ENCODE measurements at regions not wholly inside any gene's neighbourhood (a gene's known extent, or its start where the extent isn't known, plus 50 kb on each side); places are given as distances from the start of the nearest gene placed in this dataset.
"Not testable (repeated sequence)": the region's sequence is repeated elsewhere in the genome, so short reads cannot be mapped to it uniquely, and the experiment has no call there.

DNA sequence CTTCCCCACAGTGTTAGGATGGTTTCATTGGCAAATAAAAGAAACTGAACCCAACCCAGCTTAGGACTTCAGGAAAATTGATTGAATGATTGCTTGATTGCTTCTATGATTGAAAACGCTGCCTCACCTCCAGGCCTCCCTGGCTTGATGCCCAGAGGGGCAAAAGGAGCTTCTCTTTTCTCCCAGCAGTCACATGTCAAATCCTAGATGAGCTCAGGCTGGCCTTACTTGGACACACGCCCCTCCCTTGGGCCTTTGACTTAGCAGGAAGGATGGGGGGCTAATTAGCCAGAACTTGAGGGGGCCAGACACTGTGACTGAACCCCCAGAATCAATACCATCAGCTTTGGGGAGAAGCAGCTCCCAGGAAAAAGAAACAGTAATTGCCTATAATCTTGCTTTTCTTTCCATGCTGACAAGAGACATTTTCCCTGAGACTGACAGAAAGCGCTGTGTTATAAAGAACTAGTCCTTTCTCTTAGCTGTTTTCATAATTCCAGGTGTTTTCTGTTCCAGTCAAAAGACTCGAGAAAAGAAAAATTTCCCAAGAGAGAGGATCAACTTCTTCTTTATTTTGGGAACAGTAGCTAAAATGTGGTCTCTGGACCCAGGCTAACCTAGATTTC is 50.8 kb upstream of the ATP5PO start:
- Histone ChIP-seq H3K27me3 (no peaks in the 10 kb centered on the region), H3K4me3 (no peak overlapping the region), H3K9me3 (no peaks in the 10 kb centered on the region), H3K36me3 (no peaks in the 10 kb centered on the region)
- no peak for DNase-seq

- H3K27me3 ChIP-seq, H3K4me3 ChIP-seq, DNase-seq, H3K36me3 ChIP-seq, H3K9me3 ChIP-seq: not testable (repeated sequence)
These were observed 50.1 kb upstream of the ATP5PO start for GRCh38 chr21:33965662-33966061.

Data from MG63 (cell line).